GM21381 (cell line): ENCODE measurements at regions not wholly inside any gene's neighbourhood (a gene's known extent, or its start where the extent isn't known, plus 50 kb on each side); places are given as distances from the start of the nearest gene placed in this dataset.
"Not testable (repeated sequence)": the region's sequence is repeated elsewhere in the genome, so short reads cannot be mapped to it uniquely, and the experiment has no call there.

Experiments used
- ATAC-seq: cut with Tn5 transposase; IDR thresholded peaks from one replicate; pipeline ENCODE4 v1.9.1; 2021; ENCODE audit warnings: mild to moderate bottlenecking, moderate library complexity; ENCODE audit not compliant: unreplicated experiment

DNA sequence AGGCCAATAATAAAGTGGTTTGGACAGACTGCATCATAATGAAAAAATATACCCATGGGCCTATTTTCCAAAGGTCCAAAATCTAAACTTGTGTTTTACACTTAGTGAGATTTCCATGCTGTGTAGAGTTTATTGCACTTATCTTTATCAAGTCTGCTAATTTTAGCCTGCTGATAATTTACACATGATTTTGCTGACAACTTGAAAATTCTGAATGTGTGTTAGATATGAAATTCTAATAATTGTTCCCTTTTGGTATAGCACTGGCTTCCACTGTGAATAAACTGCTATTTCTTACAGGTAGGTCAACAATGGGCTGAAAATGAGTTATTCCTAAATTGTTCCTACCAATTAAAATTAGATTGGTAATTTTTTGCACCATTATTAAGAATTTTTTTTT lies 589.1 kb upstream of the ANO3 start:
- ATAC-seq = no peak

DNA sequence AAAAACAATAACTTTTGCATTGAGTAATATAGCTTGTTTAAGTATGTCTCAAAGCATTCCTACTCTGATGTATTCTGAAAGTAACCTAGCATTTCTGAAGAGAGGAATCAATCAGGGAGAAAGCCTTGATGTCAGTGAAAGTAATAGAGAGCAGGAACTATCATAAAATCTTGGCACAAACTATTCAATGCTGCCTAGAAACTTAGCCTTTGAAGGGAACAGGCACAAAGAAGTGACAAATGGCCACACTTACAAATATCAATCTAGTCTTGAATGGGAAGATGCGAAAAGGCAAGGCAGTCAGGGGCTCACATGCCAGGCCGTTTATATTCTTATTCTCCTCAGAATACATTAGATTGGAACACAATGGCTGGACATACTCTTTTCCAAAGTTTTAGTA lies 576.5 kb upstream of the ANO3 start:
- no peak for ATAC-seq

DNA sequence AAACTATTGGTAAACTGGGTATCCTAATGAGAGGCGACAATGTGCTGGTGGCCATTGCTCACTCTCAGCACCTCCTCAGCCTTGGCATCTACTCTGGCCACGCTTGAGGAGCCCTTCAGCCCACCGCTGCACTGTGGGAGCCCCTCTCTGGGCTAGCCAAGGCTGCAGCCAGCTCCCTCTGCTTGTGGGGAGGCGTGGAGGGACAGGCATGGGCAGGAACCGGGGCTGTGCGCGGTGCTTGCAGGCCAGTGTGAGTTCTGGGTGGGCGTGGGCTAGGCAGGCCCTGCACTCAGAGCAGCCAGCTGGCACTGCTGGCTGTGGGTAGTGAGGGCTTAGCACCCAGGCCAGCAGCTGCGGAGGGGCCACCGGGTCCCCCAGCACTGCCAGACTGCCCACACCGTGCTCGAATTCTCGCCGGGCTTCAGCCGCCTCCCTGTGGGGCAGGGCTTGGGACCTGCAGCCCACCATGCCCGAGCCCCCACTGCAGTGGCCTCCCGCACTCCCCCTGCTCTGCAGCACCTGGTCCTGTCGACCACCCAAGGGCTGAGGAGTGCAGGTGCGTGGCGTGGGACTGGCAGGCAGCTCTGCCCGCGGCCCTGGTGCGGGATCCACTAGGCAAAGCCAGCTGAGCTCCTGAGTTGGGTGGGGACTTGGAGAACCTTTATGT lies 575.9 kb upstream of the ANO3 start:
- ATAC-seq = no peak

DNA sequence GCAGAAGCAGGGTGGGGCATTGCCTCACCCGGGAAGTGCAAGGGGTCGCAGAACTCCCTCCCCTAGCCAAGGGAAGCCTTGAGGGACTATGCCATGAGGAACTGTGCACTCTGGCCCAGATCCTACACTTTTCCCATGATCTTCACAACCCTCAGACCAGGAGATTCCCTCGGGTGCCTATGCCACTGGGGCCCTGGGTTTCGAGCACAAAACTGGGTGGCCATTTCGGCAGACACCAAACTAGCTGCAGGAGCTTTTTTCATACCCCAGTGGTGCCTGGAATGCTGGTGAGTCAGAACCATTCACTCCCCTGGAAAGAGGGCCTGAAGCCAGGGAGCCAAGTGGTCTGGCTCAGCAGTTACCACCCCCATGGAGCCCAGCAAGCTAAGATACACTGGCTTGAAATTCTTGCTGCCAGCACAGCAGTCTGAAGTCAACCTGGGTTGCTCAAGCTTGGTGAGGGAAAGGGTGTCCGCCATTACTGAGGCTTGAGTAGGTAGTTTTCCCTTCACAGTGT lies 573.7 kb upstream of the ANO3 start:
- no peak for ATAC-seq

DNA sequence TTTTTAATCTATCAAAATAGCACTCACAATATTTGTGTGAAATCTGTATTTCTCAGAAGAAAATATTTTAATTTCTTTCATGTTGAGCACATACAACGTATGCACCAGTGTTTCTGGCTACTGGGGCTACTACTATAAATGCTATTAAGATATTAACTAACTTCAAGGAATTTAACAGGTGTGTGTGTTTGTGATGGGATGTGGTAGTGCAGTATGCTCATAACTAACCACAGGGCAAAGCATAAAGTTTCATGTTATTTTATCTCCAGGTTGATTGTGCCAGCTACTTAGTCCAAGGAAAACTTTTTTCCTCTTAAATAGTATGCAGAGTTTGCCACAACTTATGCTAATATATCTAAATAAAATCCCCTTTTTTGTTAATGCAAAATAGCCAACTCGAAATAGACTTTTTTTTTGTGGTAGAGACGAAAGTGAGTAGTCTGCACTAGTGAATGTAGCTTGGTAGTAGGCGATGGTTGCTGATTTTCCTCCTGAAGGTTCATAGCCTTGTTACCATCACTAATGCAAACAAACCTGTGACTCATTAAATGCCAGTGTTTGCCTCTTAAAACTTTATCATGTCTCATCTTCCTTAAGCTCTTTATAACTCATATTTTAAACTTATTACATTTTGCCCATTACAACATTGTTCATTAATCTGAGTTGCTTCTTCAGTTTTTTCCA lies 565.5 kb upstream of the ANO3 start:
- ATAC-seq = no peak

- no peak for ATAC-seq
Observed at GRCh38 chr11:25769287-25769686, 562.6 kb upstream of the ANO3 start.

GRCh38 chr11:25771605-25772004 lies 560.3 kb upstream of the ANO3 start:
- no peak for ATAC-seq

- no peak for ATAC-seq
Observed at GRCh38 chr11:25775603-25776002, 556.3 kb upstream of the ANO3 start.

GRCh38 chr11:25776238-25776637 lies 555.7 kb upstream of the ANO3 start:
- no peak for ATAC-seq

DNA sequence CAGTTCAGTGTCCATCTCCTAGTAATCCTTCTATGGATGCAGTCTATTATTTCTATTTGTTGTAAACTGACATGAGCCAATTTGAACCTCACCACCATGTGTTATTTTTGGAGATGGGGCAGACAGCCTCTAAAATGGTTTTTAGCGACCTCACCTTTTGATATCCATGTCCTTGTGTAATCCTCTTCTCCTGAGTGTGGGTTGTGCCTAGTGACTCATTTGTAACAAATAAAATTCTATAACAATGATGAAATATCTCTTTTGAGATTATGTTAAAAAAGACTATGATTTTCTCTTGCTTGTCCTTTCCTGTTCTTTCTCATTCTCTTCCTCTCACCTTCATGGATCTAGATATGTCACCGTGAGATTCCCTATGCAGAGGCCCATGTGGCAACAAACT lies 554.6 kb upstream of the ANO3 start:
- no peak for ATAC-seq

- no peak for ATAC-seq
Observed at GRCh38 chr11:25779033-25779432, 552.9 kb upstream of the ANO3 start.

DNA sequence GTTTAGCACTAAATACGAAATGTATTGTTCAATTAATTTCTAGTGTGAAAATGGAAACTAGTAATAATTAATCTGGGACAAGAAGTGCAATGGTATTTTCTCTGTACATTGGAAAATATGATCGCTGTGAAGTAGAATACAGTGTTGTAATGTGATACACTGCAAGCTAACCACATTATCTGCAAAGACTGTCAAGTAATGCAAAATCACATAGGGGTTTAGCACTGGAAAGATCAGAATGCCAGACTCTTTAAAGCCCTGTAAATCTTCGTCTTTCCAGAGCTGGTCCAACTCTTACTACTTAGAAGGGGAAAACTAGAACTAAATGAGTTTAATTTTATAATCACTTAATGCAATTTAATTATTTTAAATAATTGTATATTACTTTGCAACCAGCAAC lies 544.5 kb upstream of the ANO3 start:
- ATAC-seq = no peak

DNA sequence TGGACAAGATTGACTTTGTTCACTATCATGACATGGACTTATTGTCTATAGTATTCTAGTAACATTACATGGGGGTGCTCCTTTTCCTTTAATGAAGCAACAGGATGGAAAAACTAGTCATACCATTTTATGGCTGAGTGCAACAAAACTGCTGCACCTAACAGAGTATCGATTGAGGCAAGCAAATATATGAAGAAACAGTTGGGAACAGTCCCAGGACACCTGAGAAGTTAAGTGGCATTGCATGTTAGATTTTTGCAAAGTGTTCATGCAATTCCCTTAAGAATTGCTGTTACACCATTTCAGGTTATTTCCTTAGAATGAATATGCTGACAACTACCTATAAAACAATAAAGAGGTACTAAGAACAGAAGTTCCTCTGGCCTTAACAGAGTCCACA lies 541.5 kb upstream of the ANO3 start:
- ATAC-seq = no peak

DNA sequence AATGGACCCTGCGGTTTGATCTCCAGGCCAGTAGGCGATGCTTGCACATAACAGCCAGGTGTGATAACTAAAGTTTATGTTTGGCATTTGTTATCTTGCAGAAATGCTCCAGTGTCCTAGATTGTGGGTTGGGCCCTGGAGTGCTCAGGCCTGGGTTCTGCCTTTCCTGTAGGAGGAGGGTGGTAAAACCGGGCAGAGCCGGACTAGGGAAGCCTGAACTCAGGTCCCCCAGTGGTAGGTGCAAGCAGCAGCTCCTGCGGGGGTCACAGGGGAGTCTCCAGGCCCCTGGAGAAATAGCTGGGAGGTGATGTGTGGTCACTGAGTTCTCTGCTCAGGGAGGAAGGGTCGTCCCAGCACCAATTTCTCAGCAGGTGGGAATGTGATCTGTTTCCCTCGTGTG lies 538.3 kb upstream of the ANO3 start:
- no peak for ATAC-seq

DNA sequence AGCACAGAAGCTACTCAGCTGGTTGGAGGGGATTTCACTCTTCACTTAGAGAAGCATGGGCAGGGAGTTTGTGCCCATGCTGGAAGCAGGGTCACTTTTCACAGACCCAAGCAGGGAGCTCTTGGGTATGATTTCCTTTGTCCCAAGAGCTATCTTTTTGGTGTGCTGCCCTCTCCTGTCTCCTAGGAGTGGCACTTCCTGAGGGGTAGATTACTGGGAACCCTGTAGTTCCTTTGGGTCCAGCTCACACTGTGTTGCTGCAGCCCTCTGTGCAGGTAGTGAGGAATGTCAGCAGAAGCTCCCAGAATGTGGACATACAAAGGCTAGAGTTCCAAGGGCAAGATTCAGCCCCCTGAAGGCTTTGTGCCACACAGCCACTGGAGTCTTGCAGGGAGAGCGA lies 537.1 kb upstream of the ANO3 start:
- ATAC-seq = no peak

DNA sequence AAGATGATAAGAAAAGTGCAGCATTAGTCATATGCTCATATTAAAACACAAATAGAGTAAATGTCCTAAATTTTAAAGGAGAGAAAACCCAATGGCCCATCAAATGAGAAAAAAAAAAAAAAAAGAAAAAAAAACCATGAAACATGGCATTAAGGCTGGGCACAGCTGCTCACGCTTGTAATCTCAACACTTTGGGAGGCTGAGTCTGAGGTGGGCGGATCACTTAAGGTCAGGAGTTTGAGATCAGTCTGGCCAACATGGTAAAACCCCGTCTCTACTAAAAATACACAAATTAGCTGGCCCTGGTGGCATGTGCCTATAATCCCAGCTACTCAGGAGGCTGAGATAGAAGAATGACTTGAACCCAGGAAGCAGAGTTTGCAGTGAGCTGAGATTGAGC lies 515.5 kb upstream of the ANO3 start:
- ATAC-seq = no peak

GRCh38 chr11:25824688-25825087 lies 507.2 kb upstream of the ANO3 start:
- ATAC-seq = no peak

DNA sequence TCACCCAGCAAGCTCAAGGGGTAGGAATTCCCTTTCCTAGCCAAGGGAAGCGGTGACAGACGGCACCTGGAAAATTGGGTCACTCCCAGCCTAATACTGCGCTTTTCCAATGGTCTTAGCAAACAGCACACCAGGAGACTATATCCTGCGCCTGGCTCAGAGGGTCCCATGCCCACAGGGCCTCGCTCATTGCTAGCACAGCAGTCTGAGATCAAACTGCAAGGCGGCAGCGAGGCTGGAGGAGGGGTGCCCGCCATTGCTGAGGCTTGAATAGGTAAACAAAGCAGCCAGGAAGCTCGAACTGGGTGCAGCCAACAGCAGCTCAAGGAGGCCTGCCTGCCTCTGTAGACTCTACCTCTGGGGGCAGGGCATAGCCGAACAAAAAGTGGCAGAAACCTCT lies 500.4 kb upstream of the ANO3 start:
- not testable (repeated sequence) for ATAC-seq

DNA sequence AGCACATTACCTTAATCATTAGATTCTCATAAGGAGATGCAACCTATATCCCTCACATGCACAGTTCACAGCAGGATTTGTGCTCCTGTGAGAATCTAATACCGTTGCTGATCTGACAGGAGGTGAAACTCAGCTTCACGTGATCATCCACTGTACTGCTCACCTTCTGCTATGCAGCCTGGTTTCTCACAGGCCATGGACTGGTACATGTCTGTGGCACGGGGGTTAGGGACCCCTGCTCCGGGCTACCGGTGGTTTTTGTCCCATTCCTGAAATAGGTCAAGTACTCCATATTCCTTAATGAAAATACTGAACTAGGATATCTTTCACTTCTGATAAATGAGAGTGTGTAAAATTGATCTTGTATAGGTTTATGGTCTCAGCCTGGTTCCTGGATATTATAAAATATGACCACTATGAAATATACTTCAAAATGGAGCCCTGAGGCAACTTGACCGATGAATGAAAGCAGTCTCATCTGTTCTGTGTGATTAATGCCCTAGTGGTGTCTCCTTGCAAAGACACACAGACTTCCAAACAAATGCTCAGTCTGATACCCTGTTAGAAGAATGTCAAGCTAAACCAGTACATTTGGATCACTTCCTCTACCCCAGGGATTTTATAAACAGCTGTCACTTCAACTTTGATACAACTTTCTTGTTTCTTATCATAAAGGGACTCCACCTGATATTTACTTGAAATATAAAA lies 492.9 kb upstream of the ANO3 start:
- no peak for ATAC-seq

GRCh38 chr11:25844811-25845210 lies 487.1 kb upstream of the ANO3 start:
- ATAC-seq = no peak

GRCh38 chr11:25855916-25856315 lies 476.0 kb upstream of the ANO3 start:
- no peak for ATAC-seq

DNA sequence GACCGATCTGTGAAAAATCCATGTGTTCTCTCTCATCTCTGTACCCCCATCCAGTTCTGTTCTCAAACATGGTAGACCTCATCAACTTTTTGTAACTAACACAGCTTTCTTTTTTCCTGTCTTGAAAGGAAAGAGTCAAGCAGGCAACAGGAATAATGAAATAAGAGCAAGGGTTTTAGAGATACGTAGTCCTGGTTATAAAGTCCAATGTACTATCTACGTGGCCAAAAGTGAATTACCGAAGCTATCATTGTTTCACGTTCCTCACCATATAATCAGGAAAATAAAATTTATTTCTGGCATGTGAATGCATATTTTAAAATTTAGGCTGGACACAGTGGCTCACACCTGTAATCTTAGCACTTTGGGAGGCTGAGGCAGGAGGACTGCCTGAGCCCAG lies 472.2 kb upstream of the ANO3 start:
- no peak for ATAC-seq
